GM19467 (cell line): ENCODE measurements at regions not wholly inside any gene's neighbourhood (a gene's known extent, or its start where the extent isn't known, plus 50 kb on each side); places are given as distances from the start of the nearest gene placed in this dataset.

ENCODE experiments used
- ATAC-seq: cut with Tn5 transposase; IDR thresholded peaks from one replicate; pipeline ENCODE4 v1.9.1; 2021; ENCODE audit warnings: mild to moderate bottlenecking, moderate library complexity; ENCODE audit not compliant: unreplicated experiment

DNA sequence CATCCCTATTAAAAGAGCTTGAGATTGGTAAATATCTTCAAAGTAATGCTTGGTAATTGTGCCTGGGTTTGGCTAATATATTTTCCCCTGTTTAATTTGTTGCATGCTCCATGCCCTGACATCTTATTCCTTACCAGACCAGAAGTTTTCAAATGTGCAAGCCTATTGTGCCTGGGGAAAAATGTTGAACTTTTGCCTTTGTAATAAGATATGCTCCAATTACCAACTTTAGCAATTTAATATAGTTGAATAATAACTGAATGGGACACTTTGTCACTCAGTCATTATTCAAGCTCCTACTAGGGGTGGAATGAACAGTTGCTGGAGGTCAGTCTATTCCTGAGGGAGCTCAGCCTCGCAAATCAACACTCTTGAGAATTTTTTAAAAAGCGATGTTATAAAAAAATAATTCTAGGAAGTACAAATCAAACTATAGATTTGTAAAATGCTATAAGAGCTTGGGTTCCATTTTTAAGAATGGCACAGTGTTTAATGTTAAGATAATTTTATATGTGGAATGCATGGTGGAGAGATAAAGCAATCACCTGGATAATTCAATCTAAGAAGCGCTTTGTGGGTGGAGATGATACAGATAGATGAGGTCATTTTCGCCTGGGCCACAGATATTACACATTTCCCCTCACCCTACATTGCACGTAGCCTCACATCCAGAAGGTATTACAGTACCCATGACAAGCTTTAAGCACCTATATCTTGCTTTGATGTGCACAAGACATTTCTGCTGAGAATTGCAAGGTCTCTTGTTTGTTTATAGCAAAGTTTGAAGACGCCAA is 231.8 kb downstream of the PIK3R1 start:
- no peak for ATAC-seq

- no peak for ATAC-seq
These were observed 233.8 kb downstream of the PIK3R1 start for GRCh38 chr5:68449380-68449779.

- no peak for ATAC-seq
These were observed 234.8 kb downstream of the PIK3R1 start for GRCh38 chr5:68450245-68450852.

DNA sequence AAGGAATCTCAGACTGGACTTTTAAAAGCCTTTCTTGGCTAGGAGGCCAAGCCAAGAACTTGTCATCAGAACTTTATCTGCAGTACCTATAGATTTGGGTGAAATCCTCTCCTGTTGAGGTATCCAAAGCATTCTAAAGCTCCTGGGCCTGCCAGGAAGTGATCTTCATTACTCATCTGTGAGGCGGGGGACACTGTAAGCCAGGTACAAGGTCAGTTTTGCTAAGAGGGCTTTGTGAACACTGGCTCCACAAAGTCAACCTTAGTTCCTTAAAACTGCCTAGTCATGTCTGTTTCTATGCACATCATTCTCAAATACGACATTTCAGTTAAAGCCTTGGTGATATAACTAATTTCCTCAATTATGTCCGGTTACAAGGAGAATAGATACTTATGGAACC is 236.7 kb downstream of the PIK3R1 start:
- no peak for ATAC-seq

DNA sequence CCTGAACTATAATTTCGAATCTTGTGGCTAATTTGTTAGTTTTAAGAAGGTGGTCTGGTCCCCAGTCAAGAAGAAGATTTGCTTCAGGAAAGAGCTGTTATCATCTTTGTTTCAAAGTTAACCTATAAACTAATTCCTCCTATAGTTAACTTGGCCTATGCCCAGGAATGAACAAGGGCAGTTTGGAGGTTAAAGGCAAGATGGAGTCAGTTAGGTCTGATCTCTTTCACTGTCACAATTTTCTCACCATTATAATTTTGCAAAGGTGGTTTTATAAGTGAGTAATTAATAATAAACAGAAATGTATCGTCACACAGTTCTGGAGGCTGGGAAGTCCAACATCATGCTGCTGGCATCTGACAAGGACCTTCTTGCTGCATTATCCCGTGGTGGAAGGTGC is 238.6 kb downstream of the PIK3R1 start:
- ATAC-seq, result no peak

DNA sequence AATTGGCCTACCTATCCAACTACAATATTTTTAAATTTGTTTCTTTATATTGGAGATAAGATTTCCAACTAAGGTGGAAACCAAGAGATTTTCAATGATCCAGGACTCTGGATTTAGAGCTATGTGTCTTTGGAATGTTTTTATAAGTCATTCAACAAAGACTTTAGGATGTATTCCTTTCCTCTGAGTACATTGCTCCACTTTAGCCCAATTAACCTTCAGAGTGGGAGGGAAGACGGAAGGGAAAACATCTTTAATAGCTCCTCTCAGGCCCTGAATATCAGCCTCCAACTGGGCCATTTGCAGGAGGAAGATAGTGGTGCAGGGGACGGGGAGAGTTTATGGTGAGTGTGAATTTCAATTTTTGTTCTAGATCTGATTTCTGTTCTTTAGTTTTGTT is 239.2 kb downstream of the PIK3R1 start:
- ATAC-seq, result no peak

GRCh38 chr5:68455216-68455615 is 239.7 kb downstream of the PIK3R1 start:
- ATAC-seq, result no peak

DNA sequence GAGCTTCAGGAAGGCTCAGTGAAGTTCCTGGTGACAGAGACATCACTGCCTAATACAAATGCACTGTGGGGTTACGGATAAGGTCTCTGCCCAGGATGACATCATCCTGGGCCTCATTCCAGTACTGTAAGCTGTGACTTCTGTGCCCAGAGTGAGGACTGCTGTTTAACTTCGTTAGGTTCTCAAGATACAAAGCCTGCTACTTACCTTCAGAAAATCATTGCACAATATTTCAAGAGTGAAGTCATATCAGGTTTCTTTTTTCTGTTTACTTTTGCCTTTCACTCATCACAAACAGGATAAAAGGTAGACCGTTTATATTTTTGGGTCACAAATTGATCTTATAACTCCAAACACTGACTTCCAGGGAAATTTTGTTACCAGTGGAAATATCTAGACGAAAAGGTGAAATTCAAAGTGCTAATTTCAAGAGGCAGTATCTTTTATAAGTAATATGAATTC is 241.2 kb downstream of the PIK3R1 start:
- no peak for ATAC-seq

GRCh38 chr5:68457285-68457684 is 241.7 kb downstream of the PIK3R1 start:
- ATAC-seq, result no peak

- ATAC-seq, result no peak
These were observed 243.0 kb downstream of the PIK3R1 start for GRCh38 chr5:68458416-68459021.

DNA sequence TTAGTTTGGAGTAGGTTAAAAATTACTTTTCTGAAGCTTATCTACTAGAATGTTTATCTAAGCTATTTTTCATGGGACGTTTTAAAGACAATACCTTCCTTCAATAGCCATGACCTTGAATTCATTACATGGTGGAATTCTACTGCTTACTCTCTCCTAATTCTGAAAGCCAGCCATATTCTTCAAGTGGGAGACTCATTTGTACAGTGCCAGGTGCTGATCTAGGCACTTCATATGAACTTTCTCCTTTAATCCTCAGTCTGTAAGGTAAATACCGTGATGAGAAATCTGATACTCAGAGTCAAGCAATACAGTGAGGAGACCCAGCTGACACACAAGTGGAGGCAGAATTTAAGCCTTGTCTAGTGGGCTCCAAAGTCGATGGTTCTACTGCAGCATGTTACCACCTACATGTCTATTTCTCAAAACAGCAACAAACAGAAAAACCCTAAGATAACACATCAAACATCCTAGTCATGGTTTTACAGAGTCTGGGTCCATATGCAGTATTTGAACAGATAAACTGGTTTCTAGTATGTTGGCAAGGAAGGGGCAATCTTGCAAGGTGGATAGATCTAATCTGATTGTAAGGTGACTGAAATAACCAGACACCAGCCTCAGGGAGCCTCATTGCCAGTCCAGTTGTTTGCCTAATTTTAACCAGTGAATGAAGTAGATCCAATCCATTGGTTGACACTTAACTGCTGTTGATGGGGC is 243.7 kb downstream of the PIK3R1 start:
- no peak for ATAC-seq

GRCh38 chr5:68459810-68460139 is 244.2 kb downstream of the PIK3R1 start:
- ATAC-seq, result no peak

DNA sequence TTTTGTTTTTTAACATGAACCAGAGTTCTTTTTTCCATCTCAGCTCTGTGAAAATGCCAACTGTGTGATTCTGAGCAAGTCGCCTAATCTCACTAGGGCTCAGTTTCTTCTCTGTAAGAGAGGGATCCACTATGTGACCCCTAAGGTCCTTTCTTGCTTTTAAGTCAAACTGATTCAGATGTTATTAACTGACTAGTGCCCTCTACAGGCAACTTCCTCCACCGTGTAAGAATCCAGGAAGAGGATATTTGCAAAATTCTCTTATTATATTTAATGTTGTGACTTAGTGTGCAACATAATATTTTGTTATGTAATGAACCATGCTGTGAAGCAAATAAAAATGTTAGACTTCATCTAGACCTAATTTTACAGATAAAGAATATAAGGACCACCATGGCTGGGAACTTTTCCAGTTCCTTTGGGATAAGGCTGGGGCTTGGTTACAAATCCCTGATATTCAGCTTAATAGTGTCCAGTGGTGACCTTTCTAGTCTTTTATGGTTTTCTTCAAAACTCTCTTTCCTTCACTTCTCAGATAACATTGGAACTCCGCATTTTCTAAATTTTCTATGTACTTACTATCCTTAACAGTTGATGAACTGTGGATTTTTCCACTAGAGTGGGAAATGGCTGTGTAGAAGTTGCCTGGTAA is 244.7 kb downstream of the PIK3R1 start:
- ATAC-seq, result no peak

- ATAC-seq, result no peak
These were observed 248.1 kb downstream of the PIK3R1 start for GRCh38 chr5:68463606-68464005.

- no peak for ATAC-seq
These were observed 248.9 kb downstream of the PIK3R1 start for GRCh38 chr5:68464424-68464823.

GRCh38 chr5:68465133-68465532 is 249.6 kb downstream of the PIK3R1 start:
- no peak for ATAC-seq

- no peak for ATAC-seq
These were observed 250.5 kb downstream of the PIK3R1 start for GRCh38 chr5:68465934-68466551.

GRCh38 chr5:68467208-68467607 is 251.7 kb downstream of the PIK3R1 start:
- ATAC-seq, result no peak

DNA sequence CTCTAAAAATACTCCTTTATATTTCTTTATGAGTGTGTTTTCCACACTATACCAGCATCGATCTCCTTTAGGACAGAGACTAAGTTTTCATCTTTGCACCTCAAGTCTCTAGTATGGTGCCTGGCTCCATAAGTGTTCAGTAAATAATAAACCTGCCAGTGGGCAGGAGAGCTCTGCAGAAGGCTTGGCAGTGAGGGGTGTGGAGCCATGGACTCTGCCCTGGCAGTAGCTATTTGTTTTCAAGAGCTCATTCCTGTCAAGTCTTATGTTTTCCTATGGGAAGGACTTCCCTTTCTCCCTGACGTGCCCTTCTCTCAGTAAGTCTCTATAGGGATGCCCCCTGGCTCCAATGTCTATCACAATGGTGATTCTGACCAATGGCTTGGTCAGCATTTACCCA is 252.2 kb downstream of the PIK3R1 start:
- ATAC-seq, result no peak

- no peak for ATAC-seq
These were observed 252.8 kb downstream of the PIK3R1 start for GRCh38 chr5:68468322-68468721.
